BLaER1 (cell line): ENCODE measurements at regions not wholly inside any gene's neighbourhood (a gene's known extent, or its start where the extent isn't known, plus 50 kb on each side); places are given as distances from the start of the nearest gene placed in this dataset.

Experiments used
- H3K27ac ChIP-seq: shearing (Covaris generic); formaldehyde crosslinking; 2 replicates; pipeline ENCODE4 v1.8.1; 2022
- H3K27me3 ChIP-seq: shearing (Covaris generic); formaldehyde crosslinking; 2 replicates; pipeline ENCODE4 v1.8.1; 2022
- H3K36me3 ChIP-seq: shearing (Covaris generic); formaldehyde crosslinking; 2 replicates; pipeline ENCODE4 v1.8.1; 2022
- H3K4me1 ChIP-seq: shearing (Covaris generic); formaldehyde crosslinking; 2 replicates; pipeline ENCODE4 v1.8.1; 2022
- H3K4me2 ChIP-seq: shearing (Covaris generic); formaldehyde crosslinking; 2 replicates; pipeline ENCODE4 v1.8.1; 2022
- H3K4me3 ChIP-seq: shearing (Covaris generic); formaldehyde crosslinking; 2 replicates; pipeline ENCODE4 v1.8.1; 2022
- H3K9ac ChIP-seq: shearing (Covaris generic); formaldehyde crosslinking; 2 replicates; pipeline ENCODE4 v1.8.1; 2022
- H3K9me3 ChIP-seq: shearing (Covaris generic); formaldehyde crosslinking; 2 replicates; pipeline ENCODE4 v1.8.1; 2022
- H4K20me1 ChIP-seq: shearing (Covaris generic); formaldehyde crosslinking; 2 replicates; pipeline ENCODE4 v1.8.1; 2022
- Cebpa-rat ChIP-seq: shearing (Covaris generic); IDR thresholded peaks from 2 replicates; pipeline ENCODE4 v1.8.1; 2022

DNA sequence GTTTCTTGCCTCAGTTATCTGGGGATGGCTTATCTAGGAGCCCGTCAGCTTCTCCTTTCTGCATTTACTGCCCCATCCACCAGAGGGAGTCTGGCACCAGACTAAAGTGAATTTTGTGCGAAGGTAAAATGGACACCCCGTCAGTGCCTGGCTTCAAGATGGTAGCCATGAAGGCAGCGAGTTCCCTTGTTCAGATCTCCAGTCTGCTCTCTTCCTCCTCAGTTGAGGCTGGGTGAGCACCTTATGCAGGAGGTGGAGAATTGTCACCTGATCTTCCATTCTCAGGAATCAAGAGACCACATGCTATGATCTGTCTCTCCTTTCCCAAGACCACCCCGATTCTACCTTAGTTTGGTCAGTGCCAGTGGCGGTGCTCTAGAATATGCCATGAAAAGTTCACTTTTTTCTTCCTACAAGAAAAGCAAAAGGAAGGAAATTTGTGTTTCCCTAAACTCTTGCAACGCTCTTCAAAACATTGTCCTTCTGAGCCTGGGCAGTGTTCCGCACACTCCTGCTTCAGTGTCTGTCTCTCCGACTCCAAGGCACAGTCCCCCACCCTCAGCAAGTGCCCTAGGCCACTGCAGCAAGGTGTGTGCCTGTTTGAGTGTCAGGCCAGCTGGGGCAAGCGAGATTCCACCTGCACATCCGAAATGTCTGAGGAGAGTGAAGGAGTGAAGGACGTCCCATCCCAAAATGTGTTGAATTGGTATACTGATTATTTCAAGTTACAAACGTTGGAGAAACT, 168.6 kb downstream of the SS18 start:
- Histone ChIP-seq H3K9me3 (no peaks in the 10 kb centered on the region), H3K9ac (no peak overlapping the region), H3K4me1 (no peaks in the 10 kb centered on the region), H3K27ac (no peak overlapping the region), H3K4me3 (no peak overlapping the region), H4K20me1 (no peaks in the 10 kb centered on the region), H3K36me3 (no peaks in the 10 kb centered on the region), H3K4me2 (no peak overlapping the region), H3K27me3 (no peaks in the 10 kb centered on the region)
- no peak for TF ChIP-seq Cebpa-rat

DNA sequence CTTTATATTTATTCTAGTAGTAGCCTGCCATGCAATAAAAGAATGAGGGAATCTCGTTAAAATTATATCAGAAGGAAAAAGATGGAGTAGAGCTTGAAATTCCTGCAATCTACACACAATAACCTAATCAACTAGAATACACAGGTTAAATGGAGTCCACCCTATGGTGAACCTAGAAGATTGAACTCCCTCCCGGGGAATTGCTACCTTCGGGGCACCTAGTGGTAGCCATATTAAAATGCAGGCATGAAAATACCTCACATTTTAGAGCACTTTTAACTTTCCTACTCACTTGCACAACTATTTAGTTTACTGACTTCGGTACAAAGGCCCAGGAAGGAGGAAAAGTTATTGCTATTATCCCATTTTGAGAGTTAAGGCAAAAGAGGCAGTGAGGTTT, 174.5 kb downstream of the SS18 start:
- Histone ChIP-seq H3K4me3 (no peak overlapping the region), H3K27ac (no peak overlapping the region), H3K4me2 (no peak overlapping the region), H3K27me3 (no peaks in the 10 kb centered on the region), H3K36me3 (no peaks in the 10 kb centered on the region), H3K4me1 (no peaks in the 10 kb centered on the region), H3K9ac (no peak overlapping the region), H4K20me1 (no peaks in the 10 kb centered on the region), H3K9me3 (no peaks in the 10 kb centered on the region)
- TF ChIP-seq Cebpa-rat: no peak

DNA sequence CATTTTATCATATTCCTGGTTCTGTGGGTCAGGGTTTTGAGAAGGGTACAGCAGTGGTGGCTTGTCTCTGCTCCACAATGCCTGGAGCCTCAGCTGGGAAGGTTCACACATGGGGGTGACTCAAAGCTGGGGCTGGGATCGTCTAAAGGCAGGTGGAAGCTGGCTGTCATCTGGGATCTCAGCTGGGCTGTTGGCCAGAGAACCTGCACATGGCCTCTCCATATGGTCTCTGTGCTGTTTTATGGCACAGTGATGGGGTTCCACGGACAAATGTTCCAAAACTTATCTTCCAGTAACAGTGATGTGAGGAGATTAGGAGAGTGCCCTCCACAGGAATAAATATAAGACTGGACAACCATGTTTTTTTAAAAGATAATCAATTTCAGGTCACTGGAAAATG, 191.4 kb downstream of the SS18 start:
- no peaks in the 10 kb centered on the region for H3K9me3 ChIP-seq
- H4K20me1 ChIP-seq: no peaks in the 10 kb centered on the region
- no peaks in the 10 kb centered on the region for H3K4me1 ChIP-seq
- no peak for TF ChIP-seq Cebpa-rat
- H3K27me3 ChIP-seq: no peaks in the 10 kb centered on the region
- no peak overlapping the region for H3K4me3 ChIP-seq
- no peak overlapping the region for H3K4me2 ChIP-seq
- H3K27ac ChIP-seq: no peak overlapping the region
- H3K9ac ChIP-seq: no peak overlapping the region
- no peaks in the 10 kb centered on the region for H3K36me3 ChIP-seq

DNA sequence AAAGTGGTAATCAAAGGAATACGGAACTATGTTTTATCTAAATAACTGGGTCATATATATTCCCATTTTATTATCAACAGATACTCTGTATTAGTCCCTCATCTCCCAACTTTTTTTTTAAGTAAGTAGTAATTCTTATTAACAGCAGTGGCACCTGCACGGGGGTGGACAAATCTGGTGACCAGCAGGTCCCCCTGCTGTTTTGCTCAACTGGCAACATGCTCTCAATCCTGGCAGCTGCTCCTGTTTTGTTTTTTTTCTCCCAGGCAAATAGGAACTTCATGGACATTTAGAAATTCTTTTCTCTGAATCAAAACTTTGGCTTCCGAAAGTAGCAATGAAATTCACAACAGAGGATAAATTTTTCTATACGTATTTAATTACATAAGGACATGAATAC, 193.5 kb downstream of the SS18 start:
- TF ChIP-seq Cebpa-rat: no peak
- Histone ChIP-seq H3K9ac (no peak overlapping the region), H3K36me3 (no peaks in the 10 kb centered on the region), H3K9me3 (no peaks in the 10 kb centered on the region), H3K27ac (no peak overlapping the region), H3K4me2 (no peak overlapping the region), H4K20me1 (no peaks in the 10 kb centered on the region), H3K27me3 (no peaks in the 10 kb centered on the region), H3K4me3 (no peak overlapping the region), H3K4me1 (no peaks in the 10 kb centered on the region)

DNA sequence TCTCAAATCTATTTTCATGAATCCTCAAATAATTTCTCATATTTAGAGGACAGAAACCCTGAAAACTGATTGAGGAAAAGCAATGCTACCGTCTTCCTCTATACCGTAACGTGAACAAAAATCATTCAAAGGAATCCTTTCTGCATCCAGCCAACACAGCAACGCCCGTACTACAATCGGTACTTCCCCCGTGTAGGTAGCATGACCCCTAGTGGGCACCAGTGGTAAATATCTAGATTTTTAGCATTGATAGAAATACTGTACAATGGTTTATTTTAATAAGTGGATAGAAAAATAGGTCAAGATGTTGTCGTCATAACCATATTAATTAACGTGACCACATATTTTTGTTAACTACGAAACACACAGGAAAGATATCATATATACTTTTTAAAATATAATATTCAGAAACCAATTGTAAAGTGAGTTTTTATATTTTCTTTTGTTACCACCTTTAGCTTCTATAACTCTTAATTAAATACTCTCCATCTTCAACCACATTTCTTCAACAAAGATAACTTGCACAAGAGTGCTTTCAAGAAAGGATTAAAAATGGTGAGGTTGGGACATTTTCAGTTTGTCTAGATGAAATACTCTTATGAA, 194.1 kb downstream of the SS18 start:
- no peaks in the 10 kb centered on the region for H3K27me3 ChIP-seq
- H3K4me3 ChIP-seq: no peak overlapping the region

DNA sequence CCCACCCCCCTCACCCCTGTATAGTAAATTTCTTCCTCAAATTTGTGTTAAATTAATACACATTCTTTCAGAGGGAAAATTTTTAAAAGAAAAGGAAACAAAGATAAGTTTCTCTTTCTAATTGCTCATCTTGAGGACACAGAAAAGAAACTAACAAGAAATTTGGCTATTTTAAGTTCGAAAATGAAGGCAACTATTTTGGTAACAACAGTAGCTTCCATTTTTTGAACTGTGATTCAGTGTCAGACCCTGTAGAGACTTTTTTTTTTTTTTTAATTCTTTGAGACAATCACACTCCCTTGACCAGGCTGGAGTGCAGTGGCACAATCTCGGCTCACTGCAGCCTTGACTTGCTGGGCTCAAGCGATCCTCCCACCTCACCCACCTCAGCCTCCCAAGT, 194.9 kb downstream of the SS18 start:
- Histone ChIP-seq H3K27me3 (no peaks in the 10 kb centered on the region), H3K4me3 (no peak overlapping the region), H3K27ac (no peak overlapping the region), H3K4me2 (no peak overlapping the region), H3K4me1 (no peaks in the 10 kb centered on the region), H4K20me1 (no peaks in the 10 kb centered on the region), H3K36me3 (no peaks in the 10 kb centered on the region), H3K9me3 (no peaks in the 10 kb centered on the region), H3K9ac (no peak overlapping the region)
- TF ChIP-seq Cebpa-rat: no peak

More for the DNA sequence above, 194.1 kb downstream of the SS18 start:
- no peaks in the 10 kb centered on the region for H3K4me1 ChIP-seq
- no peak overlapping the region for H3K27ac ChIP-seq
- no peaks in the 10 kb centered on the region for H3K9me3 ChIP-seq
- no peak overlapping the region for H3K9ac ChIP-seq
- H3K36me3 ChIP-seq: no peaks in the 10 kb centered on the region
- no peak for TF ChIP-seq Cebpa-rat
- no peak overlapping the region for H3K4me2 ChIP-seq
- no peaks in the 10 kb centered on the region for H4K20me1 ChIP-seq

DNA sequence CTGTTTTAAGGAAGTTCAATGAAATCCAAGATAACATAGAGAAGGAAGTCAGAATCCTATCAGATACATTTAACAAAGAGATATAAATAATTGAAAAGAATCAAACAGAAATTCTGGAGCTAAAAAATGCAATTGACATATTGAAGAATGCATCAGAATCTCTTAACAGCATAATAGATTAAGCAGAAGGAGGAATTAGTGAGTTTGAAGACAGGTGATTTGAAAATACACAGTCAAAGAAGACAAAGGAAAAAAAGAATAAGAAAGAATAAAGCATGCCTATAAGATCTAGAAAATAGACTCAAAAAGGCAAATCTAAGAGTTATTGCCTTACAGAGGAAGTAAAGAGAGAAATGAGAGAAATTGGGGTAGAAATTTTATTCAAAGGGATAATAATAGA, 204.1 kb downstream of the SS18 start:
- H4K20me1 ChIP-seq: no peaks in the 10 kb centered on the region
- H3K9ac ChIP-seq: no peak overlapping the region
- H3K27me3 ChIP-seq: no peaks in the 10 kb centered on the region
- no peak overlapping the region for H3K4me2 ChIP-seq
- TF ChIP-seq Cebpa-rat: no peak
- H3K4me3 ChIP-seq: no peak overlapping the region
- H3K4me1 ChIP-seq: no peaks in the 10 kb centered on the region
- H3K9me3 ChIP-seq: peaks cover 6% of the 10 kb centered on the region; the same call in 1 of the 2 replicates
- no peak overlapping the region for H3K27ac ChIP-seq
- H3K36me3 ChIP-seq: no peaks in the 10 kb centered on the region

DNA sequence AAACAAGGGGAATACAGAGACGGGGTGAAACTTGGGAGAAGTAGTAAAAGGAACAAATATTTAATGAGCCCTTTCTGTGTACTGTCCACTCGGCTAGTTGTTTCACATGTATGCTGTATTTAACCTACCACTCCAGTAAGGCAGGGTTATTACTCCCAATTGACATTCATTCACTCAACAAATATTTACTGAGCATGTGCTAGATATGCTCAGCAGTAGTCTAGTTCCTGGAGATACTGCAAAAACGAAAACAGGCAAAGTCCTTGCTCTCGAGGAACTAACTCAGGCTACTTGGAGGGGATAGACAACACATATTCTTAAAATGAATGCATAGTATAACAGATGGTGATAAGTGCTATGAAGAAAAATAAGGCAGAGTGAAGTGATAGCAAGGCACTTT, 207.3 kb downstream of the SS18 start:
- no peak for TF ChIP-seq Cebpa-rat
- Histone ChIP-seq H3K9ac (no peak overlapping the region), H3K4me3 (no peak overlapping the region), H3K9me3 (peaks cover 6% of the 10 kb centered on the region; the same call in 1 of the 2 replicates), H4K20me1 (no peaks in the 10 kb centered on the region), H3K4me1 (no peaks in the 10 kb centered on the region), H3K27ac (no peak overlapping the region), H3K4me2 (no peak overlapping the region), H3K36me3 (no peaks in the 10 kb centered on the region), H3K27me3 (no peaks in the 10 kb centered on the region)

DNA sequence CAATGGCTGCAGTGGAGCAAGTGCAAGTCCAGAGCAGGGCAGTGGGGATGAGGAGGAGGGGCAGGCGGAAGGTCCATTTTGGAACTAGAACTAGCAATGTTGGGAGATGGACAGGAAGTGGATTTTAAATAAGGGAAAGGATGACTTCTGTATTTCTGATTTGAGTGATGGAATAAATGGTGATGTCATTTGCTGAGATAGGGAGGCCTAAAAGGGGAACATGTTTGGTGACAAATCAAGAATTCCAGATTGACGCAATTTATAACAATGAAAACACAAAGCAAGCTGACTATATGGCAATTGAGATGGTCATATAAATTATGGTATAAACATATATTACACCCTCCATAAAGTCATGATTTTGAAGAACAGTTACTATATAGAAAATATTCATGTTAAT, 209.3 kb downstream of the SS18 start:
- Histone ChIP-seq H3K9me3 (peaks cover 6% of the 10 kb centered on the region; the same call in 1 of the 2 replicates), H3K36me3 (no peaks in the 10 kb centered on the region), H3K4me1 (no peaks in the 10 kb centered on the region), H3K27ac (no peak overlapping the region), H4K20me1 (no peaks in the 10 kb centered on the region), H3K4me2 (no peak overlapping the region), H3K4me3 (no peak overlapping the region), H3K9ac (no peak overlapping the region), H3K27me3 (no peaks in the 10 kb centered on the region)
- no peak for TF ChIP-seq Cebpa-rat

DNA sequence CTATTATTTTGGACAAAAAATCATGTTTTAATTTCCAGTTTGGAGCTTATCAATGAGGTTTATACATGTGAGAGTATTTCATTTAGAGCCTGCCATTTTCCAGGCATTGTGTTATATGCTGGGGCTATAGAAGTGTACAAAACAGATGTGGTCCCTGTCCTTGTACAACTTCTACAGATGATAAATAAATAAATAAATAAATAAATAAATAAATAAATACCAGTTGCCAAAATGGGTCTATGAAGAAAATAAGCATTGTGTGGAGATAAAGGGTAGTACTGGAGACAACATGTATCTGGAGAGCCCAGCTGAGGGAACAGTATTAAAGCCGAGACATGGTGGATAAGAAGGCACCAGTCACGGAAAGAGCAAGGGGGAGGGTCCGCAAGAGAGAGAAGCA, 210.0 kb downstream of the SS18 start:
- Histone ChIP-seq H3K4me1 (no peaks in the 10 kb centered on the region), H3K36me3 (no peaks in the 10 kb centered on the region), H4K20me1 (no peaks in the 10 kb centered on the region), H3K27ac (no peak overlapping the region), H3K27me3 (no peaks in the 10 kb centered on the region), H3K9ac (no peak overlapping the region), H3K9me3 (no peaks in the 10 kb centered on the region), H3K4me3 (no peak overlapping the region), H3K4me2 (no peak overlapping the region)
- TF ChIP-seq Cebpa-rat: no peak
